Motor neuron (in vitro differentiated cells): ENCODE measurements at regions not wholly inside any gene's neighbourhood (a gene's known extent, or its start where the extent isn't known, plus 50 kb on each side); places are given as distances from the start of the nearest gene placed in this dataset.
"Not testable (repeated sequence)": the region's sequence is repeated elsewhere in the genome, so short reads cannot be mapped to it uniquely, and the experiment has no call there.

Experiments
- ATAC-seq, 8 experiments: fragments of 200-7000 bp; cut with Tn5 transposase; replicated peaks in 6 of 8; 2 replicates each; pipeline ENCODE4 v1.8.0; 2021; ENCODE audit warnings: mild to moderate bottlenecking in 8 of 8, moderate library complexity in 8 of 8
- H3K27ac ChIP-seq, 2 donors: fragments of 250-450 bp; sonication (Bioruptor Pico); 2 replicates each; pipeline ENCODE4 v1.9.0; 2021; ENCODE audit warnings: antibody characterized with exemption in 2 of 2, mild to moderate bottlenecking in 2 of 2, moderate library complexity in 1 of 2
- H3K4me1 ChIP-seq, 2 donors: fragments of 250-450 bp; sonication (Bioruptor Pico); replicated peaks in 1 of 2; 2 replicates each; pipeline ENCODE4 v1.6.1; 2021; ENCODE audit warnings: antibody characterized with exemption in 2 of 2, mild to moderate bottlenecking in 2 of 2, moderate library complexity in 1 of 2
- H3K4me3 ChIP-seq, 5 donors: fragments of 250-450 bp; sonication (Bioruptor Pico); 2 replicates each; pipeline ENCODE4 v1.9.0; 2021; ENCODE audit warnings: antibody characterized with exemption in 5 of 5, mild to moderate bottlenecking in 5 of 5, moderate library complexity in 4 of 5
- WGBS, 10 experiments: fragments of 450-650 bp; shearing (Covaris generic); methylation state at CpG; one replicate each; pipeline ENCODE4 v1.0.0; 2022; 5-methylcytosine and 5-hydroxymethylcytosine counted together
- in situ Hi-C, 9 experiments: fragments of 400-800 bp; cut with MboI; loops; one replicate each; pipeline ENCODE4 v1.15.0; 2021; ENCODE audit warnings: low sequenced_read_pairs in 9 of 9, low pct_unique_long_range_greater_than_20kb in 2 of 9; ENCODE audit not compliant: unreplicated experiment in 9 of 9

GRCh38 chr14:19337232-19338059 lies 96.7 kb downstream of the POTEG start:
- H3K4me1 ChIP-seq, H3K27ac ChIP-seq, H3K4me3 ChIP-seq, in situ Hi-C loops: not testable (repeated sequence)
- WGBS, 10 experiments: no CpG with 5 or more reads among the region's 49 CpGs
- peak in 1 of 8 experiments; percentile 82 for ATAC-seq

- no CpG with 5 or more reads among the region's 11 CpGs for WGBS, 10 experiments
- H3K4me1 ChIP-seq, H3K4me3 ChIP-seq, ATAC-seq, in situ Hi-C loops, H3K27ac ChIP-seq: not testable (repeated sequence)
These were observed 96.1 kb downstream of the POTEG start for GRCh38 chr14:19338060-19338372.

GRCh38 chr14:19340976-19341375 lies 93.2 kb downstream of the POTEG start:
- H3K27ac ChIP-seq, H3K4me3 ChIP-seq, ATAC-seq, H3K4me1 ChIP-seq, in situ Hi-C loops: not testable (repeated sequence)
- WGBS, 10 experiments: no CpG with 5 or more reads among the region's 9 CpGs

GRCh38 chr14:19341627-19342026 lies 92.5 kb downstream of the POTEG start:
- H3K4me3 ChIP-seq, H3K27ac ChIP-seq, H3K4me1 ChIP-seq, in situ Hi-C loops, ATAC-seq: not testable (repeated sequence)
- no CpG with 5 or more reads among the region's 6 CpGs for WGBS, 10 experiments

- H3K27ac ChIP-seq, ATAC-seq, in situ Hi-C loops, H3K4me1 ChIP-seq, H3K4me3 ChIP-seq: not testable (repeated sequence)
- WGBS, 10 experiments: 42% methylated on average over 3 of the region's 4 CpGs; no CpG with 5 or more reads in 9 of the 10 experiments
These were observed 89.9 kb downstream of the POTEG start for GRCh38 chr14:19344261-19344660.

- H3K4me1 ChIP-seq, in situ Hi-C loops, H3K4me3 ChIP-seq, H3K27ac ChIP-seq: not testable (repeated sequence)
- 40 to 67% methylated on average over 1 of the region's 20 CpGs; no CpG with 5 or more reads in 8 of the 10 experiments for WGBS, 10 experiments
- peak in 2 of 8 experiments; percentile 47 to 73 for ATAC-seq
These were observed 89.5 kb downstream of the POTEG start for GRCh38 chr14:19344689-19345088.

GRCh38 chr14:19345298-19345911 lies 88.7 kb downstream of the POTEG start:
- in situ Hi-C loops: not testable (repeated sequence)

GRCh38 chr14:19346074-19346480 lies 88.1 kb downstream of the POTEG start:
- in situ Hi-C loops, H3K27ac ChIP-seq, H3K4me3 ChIP-seq, H3K4me1 ChIP-seq: not testable (repeated sequence)
- peak in 1 of 8 experiments; percentile 38 for ATAC-seq
- no CpG with 5 or more reads among the region's 17 CpGs for WGBS, 10 experiments

More at GRCh38 chr14:19345298-19345911, 88.7 kb downstream of the POTEG start:
- not testable (repeated sequence) for H3K4me3 ChIP-seq, ATAC-seq, H3K4me1 ChIP-seq, H3K27ac ChIP-seq
- no CpG with 5 or more reads among the region's 26 CpGs for WGBS, 10 experiments

- in situ Hi-C loops, ATAC-seq: not testable (repeated sequence)
These were observed 87.5 kb downstream of the POTEG start for GRCh38 chr14:19346636-19347035.

GRCh38 chr14:19347112-19347511 lies 87.0 kb downstream of the POTEG start:
- H3K4me1 ChIP-seq, ATAC-seq, H3K27ac ChIP-seq, H3K4me3 ChIP-seq, in situ Hi-C loops: not testable (repeated sequence)
- WGBS, 10 experiments: no CpG with 5 or more reads among the region's 8 CpGs

More at GRCh38 chr14:19346636-19347035, 87.5 kb downstream of the POTEG start:
- H3K27ac ChIP-seq, H3K4me3 ChIP-seq, H3K4me1 ChIP-seq: not testable (repeated sequence)
- no CpG with 5 or more reads among the region's 15 CpGs for WGBS, 10 experiments
